GM23248 (cell line): ENCODE measurements at regions not wholly inside any gene's neighbourhood (a gene's known extent, or its start where the extent isn't known, plus 50 kb on each side); places are given as distances from the start of the nearest gene placed in this dataset.

Experiments used
- DNase-seq: peaks from one replicate; pipeline ENCODE4 v3.0.0-alpha.2; 2015
- H2AFZ ChIP-seq: fragments of 200-600 bp; sonication (generic); 2 replicates; pipeline ENCODE4 v1.6.1; 2016; ENCODE audit warnings: antibody characterized with exemption
- H3F3A ChIP-seq: fragments of 200-600 bp; sonication (generic); 2 replicates; pipeline ENCODE4 v1.6.1; 2016; ENCODE audit warnings: mild to moderate bottlenecking, antibody characterized with exemption, mixed run types; ENCODE audit not compliant: insufficient read depth
- H3K27ac ChIP-seq: fragments of 200-600 bp; sonication (generic); 2 replicates; pipeline ENCODE4 v1.5.1; 2016; ENCODE audit warnings: mild to moderate bottlenecking
- H3K27me3 ChIP-seq: fragments of 200-600 bp; sonication (generic); replicated peaks from 2 replicates; pipeline ENCODE4 v1.6.1; 2016; ENCODE audit warnings: mild to moderate bottlenecking; ENCODE audit not compliant: insufficient read depth
- H3K36me3 ChIP-seq: fragments of 200-600 bp; sonication (generic); 2 replicates; pipeline ENCODE4 v1.6.1; 2016; ENCODE audit warnings: low read depth, mild to moderate bottlenecking
- H3K4me1 ChIP-seq: fragments of 200-600 bp; sonication (generic); 2 replicates; pipeline ENCODE4 v1.6.1; 2016; ENCODE audit warnings: mild to moderate bottlenecking; ENCODE audit not compliant: insufficient read depth
- H3K4me2 ChIP-seq: fragments of 200-600 bp; sonication (generic); one replicate; pipeline ENCODE4 v1.6.1; 2016; ENCODE audit warnings: mild to moderate bottlenecking; ENCODE audit not compliant: unreplicated experiment
- H3K4me3 ChIP-seq: fragments of 200-600 bp; sonication (generic); 2 replicates; pipeline ENCODE4 v1.5.1; 2016; ENCODE audit warnings: mild to moderate bottlenecking
- H3K79me2 ChIP-seq: fragments of 200-600 bp; sonication (generic); 2 replicates; pipeline ENCODE4 v1.6.1; 2016; ENCODE audit warnings: mild to moderate bottlenecking; ENCODE audit not compliant: insufficient read depth
- H3K9ac ChIP-seq: fragments of 200-600 bp; sonication (generic); 2 replicates; pipeline ENCODE4 v1.6.1; 2016; ENCODE audit warnings: mild to moderate bottlenecking
- H3K9me2 ChIP-seq: fragments of 200-600 bp; sonication (generic); 2 replicates; pipeline ENCODE4 v1.6.1; 2016; ENCODE audit warnings: mixed run types, mild to moderate bottlenecking, moderate library complexity; ENCODE audit not compliant: insufficient read depth
- H3K9me3 ChIP-seq: fragments of 200-600 bp; sonication (generic); one replicate; pipeline ENCODE4 v1.6.1; 2017; ENCODE audit warnings: low read depth
- H4K20me1 ChIP-seq: fragments of 200-600 bp; sonication (generic); 2 replicates; pipeline ENCODE4 v1.6.0; 2016; ENCODE audit not compliant: insufficient read depth
- EZH2 ChIP-seq: fragments of 200-600 bp; sonication (generic); IDR thresholded peaks from 2 replicates; pipeline ENCODE4 v1.6.1; 2018; ENCODE audit warnings: antibody characterized with exemption, mild to moderate bottlenecking; ENCODE audit not compliant: insufficient read depth, poor library complexity, severe bottlenecking
- EZH2phosphoT487 ChIP-seq: fragments of 200-600 bp; sonication (generic); IDR thresholded peaks from 2 replicates; pipeline ENCODE4 v1.6.1; 2018; ENCODE audit warnings: antibody characterized with exemption, moderate library complexity, mild to moderate bottlenecking, low read depth; ENCODE audit not compliant: insufficient read depth
- WGBS, 2 experiments: methylation state at CpG; one replicate each; pipeline ENCODE4 v1.1.6; 2015 to 2017; ENCODE audit warnings: low lambda C conversion rate in 2 of 2, low coverage in 1 of 2; ENCODE audit errors: missing lambda C conversion rate in 2 of 2; 5-methylcytosine and 5-hydroxymethylcytosine counted together
- in situ Hi-C: fragments of 300-500 bp; cut with MboI; formaldehyde crosslinking; loops from 2 replicates; pipeline ENCODE4 v1.15.0; 2020

DNA sequence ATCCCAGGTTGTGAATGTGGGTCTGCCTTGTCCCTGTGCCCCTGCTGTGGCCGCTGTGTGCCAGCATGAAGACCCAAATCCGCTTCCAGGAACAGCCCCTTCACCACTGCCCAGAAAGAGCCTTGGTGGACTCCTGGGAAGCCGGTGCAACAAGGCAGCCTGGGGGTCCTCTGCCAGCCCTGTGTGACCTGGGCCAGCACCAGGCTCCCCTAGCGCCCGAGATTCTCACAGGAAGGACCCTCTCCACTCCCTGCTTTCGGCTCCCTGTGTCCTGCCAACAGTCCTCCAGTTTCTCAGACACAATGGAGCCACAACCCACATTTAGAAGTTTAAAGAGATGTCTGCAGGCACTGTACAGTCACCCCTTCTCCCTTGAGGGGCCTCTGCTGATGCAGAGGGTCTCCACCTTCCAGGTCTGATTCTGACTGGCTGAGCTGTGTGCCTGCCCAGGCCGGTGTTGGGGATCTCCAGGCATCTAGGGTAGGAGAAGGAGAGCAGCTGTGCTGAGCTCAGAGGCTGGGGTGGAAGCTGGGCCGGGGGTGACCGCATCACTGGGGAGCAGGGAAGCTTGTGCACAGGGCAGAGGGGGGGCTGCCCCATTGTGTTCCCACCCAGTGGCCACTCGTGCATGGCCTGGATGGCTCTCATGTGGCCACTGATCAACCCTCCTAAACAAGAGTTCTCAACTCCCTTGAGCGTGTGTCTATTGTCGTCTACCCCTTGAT, 174.0 kb downstream of the IRX2 start:
- Histone ChIP-seq H2AFZ (no peak overlapping the region), H3K4me3 (no peak overlapping the region), H3F3A (no peaks in the 10 kb centered on the region), H3K27ac (no peak overlapping the region), H3K4me2 (no peak overlapping the region), H3K79me2 (no peaks in the 10 kb centered on the region), H3K9ac (no peak overlapping the region), H4K20me1 (no peaks in the 10 kb centered on the region; the same call in 1 of the 2 replicates), H3K27me3 (no peaks in the 10 kb centered on the region), H3K9me2 (no peaks in the 10 kb centered on the region), H3K9me3 (no peaks in the 10 kb centered on the region), H3K4me1 (no peaks in the 10 kb centered on the region), H3K36me3 (no peaks in the 10 kb centered on the region)
- in situ Hi-C loops, result no loop called here
- 45 to 52% methylated on average over 11 to 12 of the region's 12 CpGs for WGBS, 2 experiments
- no peak for DNase-seq
- no peak for TF ChIP-seq EZH2
- TF ChIP-seq EZH2phosphoT487, result no peak

DNA sequence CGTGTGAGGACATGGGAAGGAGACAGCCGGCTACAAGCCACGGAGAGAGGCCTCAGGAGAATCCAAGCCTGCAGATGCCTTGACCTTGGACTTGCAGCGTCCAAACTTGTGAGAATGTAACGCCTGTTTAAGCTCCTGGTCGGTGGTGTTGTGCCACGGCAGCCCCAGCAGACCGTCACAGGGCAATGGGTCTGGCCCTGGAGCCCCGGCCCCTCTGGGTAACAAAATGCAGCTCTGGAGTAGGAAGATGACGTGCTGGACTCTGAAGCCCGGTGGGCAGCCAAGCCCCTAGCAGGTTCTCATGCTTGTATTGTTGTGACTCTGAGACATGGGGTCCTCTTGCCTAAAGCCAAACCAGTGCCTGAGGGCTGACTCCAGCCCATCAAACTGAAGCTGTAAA, 174.7 kb downstream of the IRX2 start:
- no peak for TF ChIP-seq EZH2phosphoT487
- no peak for TF ChIP-seq EZH2
- WGBS, 2 experiments, result 46 to 50% methylated on average over 11 of the region's 11 CpGs
- no peaks in the 10 kb centered on the region for H3K9me2 ChIP-seq
- no peaks in the 10 kb centered on the region for H3K4me1 ChIP-seq
- no peaks in the 10 kb centered on the region; the same call in 1 of the 2 replicates for H4K20me1 ChIP-seq
- H3K9ac ChIP-seq, result no peak overlapping the region
- H2AFZ ChIP-seq, result no peak overlapping the region
- H3K4me3 ChIP-seq, result no peak overlapping the region
- no peak for DNase-seq
- H3F3A ChIP-seq, result no peaks in the 10 kb centered on the region
- H3K27ac ChIP-seq, result no peak overlapping the region
- H3K4me2 ChIP-seq, result no peak overlapping the region
- no peaks in the 10 kb centered on the region for H3K36me3 ChIP-seq
- H3K27me3 ChIP-seq, result no peaks in the 10 kb centered on the region
- H3K79me2 ChIP-seq, result no peaks in the 10 kb centered on the region
- H3K9me3 ChIP-seq, result no peaks in the 10 kb centered on the region
- in situ Hi-C loops, result no loop called here

DNA sequence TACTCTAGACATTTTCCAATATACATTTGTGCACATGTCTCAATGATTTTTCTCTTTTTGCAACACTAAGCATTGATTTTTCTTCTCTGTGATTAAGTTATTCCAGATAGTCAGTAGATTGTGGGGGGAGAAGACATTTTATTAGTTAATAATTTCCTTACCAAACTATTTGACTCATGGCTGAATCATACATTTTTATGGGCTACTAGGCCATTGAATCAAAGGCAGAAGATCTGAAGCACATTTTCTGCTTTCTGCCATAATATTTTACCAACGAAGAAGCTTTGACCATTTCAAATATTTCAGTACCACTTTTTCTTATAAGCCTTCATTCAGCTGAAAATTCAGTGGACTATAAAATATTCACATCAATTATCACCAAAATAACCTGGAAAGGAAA, 175.6 kb downstream of the IRX2 start:
- H3K9me3 ChIP-seq, result no peaks in the 10 kb centered on the region
- H3K9ac ChIP-seq, result no peak overlapping the region
- no peaks in the 10 kb centered on the region for H3K79me2 ChIP-seq
- no peaks in the 10 kb centered on the region; the same call in 1 of the 2 replicates for H4K20me1 ChIP-seq
- in situ Hi-C loops, result no loop called here
- no peaks in the 10 kb centered on the region for H3K27me3 ChIP-seq
- H3K4me1 ChIP-seq, result no peaks in the 10 kb centered on the region
- TF ChIP-seq EZH2phosphoT487 (no peak), EZH2 (no peak)
- 0 to 4% methylated on average over 1 of the region's 1 CpG for WGBS, 2 experiments
- no peak overlapping the region for H3K27ac ChIP-seq
- no peak overlapping the region for H2AFZ ChIP-seq
- DNase-seq, result peak; percentile 9
- H3K4me3 ChIP-seq, result no peak overlapping the region
- no peaks in the 10 kb centered on the region for H3K36me3 ChIP-seq
- H3F3A ChIP-seq, result no peaks in the 10 kb centered on the region
- no peaks in the 10 kb centered on the region for H3K9me2 ChIP-seq
- H3K4me2 ChIP-seq, result no peak overlapping the region

DNA sequence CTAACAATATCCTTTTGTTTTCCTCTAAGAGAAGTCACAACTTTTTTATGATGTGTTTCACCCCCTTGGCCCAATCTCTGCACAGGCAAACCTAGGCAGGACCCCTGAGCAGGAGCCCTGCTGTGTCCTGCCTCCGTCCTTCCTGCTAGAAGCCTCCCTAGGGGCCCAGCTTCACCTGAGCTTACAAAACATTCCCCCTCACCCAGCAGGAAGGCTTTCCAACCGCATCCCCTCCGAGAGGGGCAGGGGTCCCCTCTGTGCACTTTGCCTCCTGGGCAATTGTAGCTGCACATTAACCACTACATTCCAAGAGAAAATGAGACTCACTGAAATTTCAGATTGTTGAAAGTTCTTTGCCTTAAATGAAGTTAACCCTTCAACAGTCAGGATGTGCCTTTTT, 176.2 kb downstream of the IRX2 start:
- H3F3A ChIP-seq, result no peaks in the 10 kb centered on the region
- H3K79me2 ChIP-seq, result no peaks in the 10 kb centered on the region
- no peaks in the 10 kb centered on the region for H3K36me3 ChIP-seq
- WGBS, 2 experiments, result 19 to 40% methylated on average over 3 of the region's 3 CpGs
- no peaks in the 10 kb centered on the region; the same call in 1 of the 2 replicates for H4K20me1 ChIP-seq
- no peaks in the 10 kb centered on the region for H3K9me3 ChIP-seq
- H3K27me3 ChIP-seq, result no peaks in the 10 kb centered on the region
- in situ Hi-C loops, result no loop called here
- no peak overlapping the region for H3K4me2 ChIP-seq
- TF ChIP-seq EZH2phosphoT487 (no peak), EZH2 (no peak)
- no peak for DNase-seq
- no peaks in the 10 kb centered on the region for H3K4me1 ChIP-seq
- H3K4me3 ChIP-seq, result no peak overlapping the region
- no peaks in the 10 kb centered on the region for H3K9me2 ChIP-seq
- no peak overlapping the region for H2AFZ ChIP-seq
- no peak overlapping the region for H3K27ac ChIP-seq
- H3K9ac ChIP-seq, result no peak overlapping the region
